A673 (cell line): ENCODE measurements at regions not wholly inside any gene's neighbourhood (a gene's known extent, or its start where the extent isn't known, plus 50 kb on each side); places are given as distances from the start of the nearest gene placed in this dataset.

Source experiments
- CTCF ChIP-seq: fragments of 300-800, 200-600 bp; sonication (generic); conservative IDR thresholded peaks from 2 replicates; pipeline ENCODE4 v1.5.1; 2017; ENCODE audit warnings: low read depth, mild to moderate bottlenecking, antibody characterized with exemption, low read length, moderate library complexity, mixed read lengths
- EZH2 ChIP-seq: fragments of 200-600 bp; sonication (generic); IDR thresholded peaks from 2 replicates; pipeline ENCODE4 v1.6.1; 2017; ENCODE audit warnings: borderline replicate concordance, low read depth, mild to moderate bottlenecking, mixed read lengths, antibody characterized with exemption, low read length; ENCODE audit not compliant: poor library complexity, severe bottlenecking

- TF ChIP-seq CTCF (no peak), EZH2 (no peak)
Observed at GRCh38 chr16:49061137-49061714, 220.4 kb downstream of the CBLN1 start.
